HCT116 (cell line): ENCODE measurements at regions not wholly inside any gene's neighbourhood (a gene's known extent, or its start where the extent isn't known, plus 50 kb on each side); places are given as distances from the start of the nearest gene placed in this dataset.

Source experiments
- ATAC-seq: fragments of 200-7000 bp; cut with Tn5 transposase; 2 replicates; pipeline ENCODE4 v1.9.1; 2020; ENCODE audit warnings: mild to moderate bottlenecking, moderate library complexity
- BruUV-seq: library from RNA; stranded (reverse); fragments of 400-500 nt; replicated peaks from 2 replicates; lab custom pipeline; 2021; lab: Mats Ljungman, UMichigan
- CTCF ChIA-PET: fragments of 300-600 bp; sonication (Branson Sonifier 250); formaldehyde crosslinking; loops from one replicate; lab custom pipeline; 2021; ENCODE audit warnings: antibody characterized with exemption; lab: Charles Lee
- POLR2A ChIA-PET: fragments of 300-600, 350-600 bp; sonication (Branson Sonifier 250); formaldehyde crosslinking; loops from one replicate; lab custom pipeline; 2021; ENCODE audit warnings: antibody characterized with exemption; lab: Charles Lee
- RAD21 ChIA-PET, 2 experiments: fragments of 300-600 bp; sonication (Branson Sonifier 250); formaldehyde crosslinking; loops; one replicate each; lab custom pipeline; 2023; ENCODE audit warnings: low total read pairs in 2 of 2; ENCODE audit not compliant: uncharacterized antibody in 2 of 2, unreplicated experiment in 2 of 2, low non-redundant PET in 1 of 2; lab: Charles Lee
- DNase-seq: peaks from one replicate; pipeline ENCODE4 v3.0.0-alpha.2; 2010; ENCODE audit warnings: low read depth, low spot score
- H2AFZ ChIP-seq: fragments of 200-600 bp; shearing (Covaris generic), sonication (generic); 2 replicates; pipeline ENCODE4 v1.6.1; 2017; ENCODE audit warnings: low read depth, mixed run types, mixed read lengths, antibody characterized with exemption, low read length; ENCODE audit not compliant: poor library complexity, severe bottlenecking
- H3K27ac ChIP-seq: 2 replicates; pipeline ENCODE4 v1.5.1; 2012; ENCODE audit warnings: low read depth, low read length
- H3K27me3 ChIP-seq: fragments of 200-600 bp; sonication (generic); 2 replicates; pipeline ENCODE4 v1.6.1; 2016; ENCODE audit warnings: mixed run types, low read length, mixed read lengths; ENCODE audit not compliant: insufficient read depth
- H3K36me3 ChIP-seq, 2 experiments: fragments of 200-500 bp in 1 of 2; fragments of 200-600 bp in 1 of 2; sonication (Bioruptor generic) in 1 of 2; sonication (generic) in 1 of 2; 2 replicates each; pipeline versions ENCODE4 v1.5.1 to v1.6.1; 2014 to 2016; ENCODE audit warnings: low read length in 2 of 2, inconsistent platforms in 1 of 2, mixed read lengths in 1 of 2, mixed run types in 1 of 2; ENCODE audit not compliant: insufficient read depth in 2 of 2, control insufficient read depth in 1 of 2
- H3K4me1 ChIP-seq, 2 experiments: fragments of 200-600 bp in 1 of 2; sonication (generic) in 1 of 2; 2 replicates each; pipeline versions ENCODE4 v1.5.1 to v1.6.1; 2012 to 2017; ENCODE audit warnings: low read length in 2 of 2, inconsistent platforms in 1 of 2, mild to moderate bottlenecking in 1 of 2, mixed read lengths in 1 of 2, mixed run types in 1 of 2, moderate library complexity in 1 of 2; ENCODE audit not compliant: insufficient read depth in 2 of 2, control insufficient read depth in 1 of 2
- H3K4me2 ChIP-seq: fragments of 200-600 bp; sonication (generic); 2 replicates; pipeline ENCODE4 v1.6.1; 2017; ENCODE audit warnings: mixed run types, low read length, mixed read lengths
- H3K4me3 ChIP-seq, 2 experiments: fragments of 200-600 bp in 1 of 2; sonication (generic) in 1 of 2; replicated peaks in 1 of 2; 2 replicates each; pipeline ENCODE4 v1.5.1; 2011 to 2016; ENCODE audit warnings: low read length in 2 of 2, control low read depth in 1 of 2, low read depth in 1 of 2, mild to moderate bottlenecking in 1 of 2, mixed read lengths in 1 of 2, mixed run types in 1 of 2
- H3K79me2 ChIP-seq: fragments of 200-600 bp; sonication (generic); 2 replicates; pipeline ENCODE4 v1.6.1; 2017; ENCODE audit warnings: mild to moderate bottlenecking, mixed run types, low read length, moderate library complexity, mixed read lengths; ENCODE audit not compliant: insufficient read depth
- H3K9ac ChIP-seq: fragments of 200-600 bp; sonication (generic); 2 replicates; pipeline ENCODE4 v1.6.1; 2016; ENCODE audit warnings: low read length, mixed read lengths
- H3K9me2 ChIP-seq: fragments of 200-600 bp; sonication (generic), shearing (Covaris generic); 2 replicates; pipeline ENCODE4 v1.6.1; 2017; ENCODE audit warnings: mixed run types, mild to moderate bottlenecking, moderate library complexity; ENCODE audit not compliant: insufficient read depth
- H3K9me3 ChIP-seq, 2 experiments: fragments of 200-500 bp in 1 of 2; fragments of 200-600 bp in 1 of 2; sonication (Bioruptor generic) in 1 of 2; sonication (generic) in 1 of 2; 2 replicates each; pipeline ENCODE4 v1.6.1; 2014 to 2017; ENCODE audit warnings: low read length in 2 of 2, mixed read lengths in 2 of 2, inconsistent platforms in 1 of 2, low read depth in 1 of 2, mild to moderate bottlenecking in 1 of 2, mixed run types in 1 of 2, moderate library complexity in 1 of 2; ENCODE audit not compliant: control insufficient read depth in 1 of 2, insufficient read depth in 1 of 2
- H4K20me1 ChIP-seq: fragments of 200-600 bp; sonication (generic), shearing (Covaris generic); 2 replicates; pipeline ENCODE4 v1.6.1; 2017; ENCODE audit warnings: mixed run types, mild to moderate bottlenecking, moderate library complexity; ENCODE audit not compliant: insufficient read depth
- CBX3 ChIP-seq: IDR thresholded peaks from 2 replicates; pipeline ENCODE4 v1.6.1; 2012; ENCODE audit warnings: low read depth
- CEBPB ChIP-seq: IDR thresholded peaks from 2 replicates; pipeline ENCODE4 v1.6.1; 2012; ENCODE audit warnings: low read depth
- CTCF ChIP-seq, 3 experiments: fragments of 200-600 bp in 1 of 3; sonication (generic) in 1 of 3; IDR thresholded peaks in 2 of 3; conservative IDR thresholded peaks in 1 of 3; 2 replicates each; pipeline ENCODE4 v1.5.1; 2012 to 2017; ENCODE audit warnings: low read depth in 2 of 3, low read length in 2 of 3, antibody characterized with exemption in 1 of 3, borderline replicate concordance in 1 of 3, control low read depth in 1 of 3, mild to moderate bottlenecking in 1 of 3, mixed read lengths in 1 of 3, mixed run types in 1 of 3, moderate library complexity in 1 of 3; ENCODE audit not compliant: insufficient read depth in 1 of 3
- EGR1 ChIP-seq: IDR thresholded peaks from 2 replicates; pipeline ENCODE4 v1.6.1; 2012; ENCODE audit warnings: low read depth
- EZH2 ChIP-seq: fragments of 200-600 bp; sonication (generic); IDR thresholded peaks from 2 replicates; pipeline ENCODE4 v1.6.1; 2017; ENCODE audit warnings: antibody characterized with exemption, mixed run types
- FOSL1 ChIP-seq: IDR thresholded peaks from 2 replicates; pipeline ENCODE4 v1.6.1; 2012; ENCODE audit warnings: low read depth
- POLR2A ChIP-seq: IDR thresholded peaks from 2 replicates; pipeline ENCODE4 v1.7.0; 2011; ENCODE audit warnings: borderline replicate concordance; ENCODE audit not compliant: insufficient read depth, insufficient read length; ENCODE audit errors: extremely low read depth
- POLR2AphosphoS5 ChIP-seq: IDR thresholded peaks from 2 replicates; pipeline ENCODE4 v1.6.1; 2011; ENCODE audit warnings: mild to moderate bottlenecking, low read depth, low read length, moderate library complexity
- RAD21 ChIP-seq: IDR thresholded peaks from 2 replicates; pipeline ENCODE4 v1.6.1; 2012; ENCODE audit warnings: low read depth, mild to moderate bottlenecking
- SP1 ChIP-seq: IDR thresholded peaks from 2 replicates; pipeline ENCODE4 v1.6.1; 2012; ENCODE audit warnings: low read depth
- TCF7L2 ChIP-seq: IDR thresholded peaks from 2 replicates; pipeline ENCODE4 v1.7.0; 2011; ENCODE audit warnings: borderline replicate concordance, inconsistent platforms; ENCODE audit not compliant: insufficient read depth, insufficient read length; ENCODE audit errors: extremely low read depth
- ZFX ChIP-seq: fragments of 450-650 bp; IDR thresholded peaks from 2 replicates; pipeline ENCODE4 v1.6.1; 2017
- ZNF274 ChIP-seq: fragments of 200-500 bp; sonication (Bioruptor generic); IDR thresholded peaks from 2 replicates; pipeline ENCODE4 v1.6.1; 2014; ENCODE audit warnings: mild to moderate bottlenecking, low read depth, low read length, inconsistent platforms
- intact Hi-C: fragments of 100-400 bp; cut with micrococcal nuclease; formaldehyde crosslinking; loops from 2 replicates; pipeline ENCODE4 v1.10.0; 2022
- TF ChIP-seq, protein P1 (sequence below): IDR thresholded peaks from 2 replicates; pipeline ENCODE4 v1.6.1; 2012

DNA sequence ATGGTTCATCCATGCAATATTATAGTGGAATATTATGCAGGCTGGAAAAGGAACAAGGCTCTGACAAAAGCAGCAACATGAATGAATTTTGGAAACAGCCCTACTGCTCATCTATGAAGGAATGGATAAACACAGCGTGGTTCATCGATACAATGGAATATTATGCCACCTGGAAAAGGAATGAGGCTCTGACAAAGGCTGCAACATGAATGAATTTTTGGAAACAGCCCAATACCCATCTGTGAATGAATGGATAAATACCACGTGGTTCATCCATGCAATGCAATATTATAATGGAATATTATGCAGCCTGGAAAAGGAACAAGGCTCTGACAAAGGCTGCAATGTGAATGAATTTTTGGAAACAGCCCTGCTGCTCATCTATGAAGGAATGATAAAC is 160.4 kb downstream of the CRLF2 start:
- RAD21 ChIA-PET, result no interaction called here
- Histone ChIP-seq H3K9ac (no peak overlapping the region), H3K4me2 (no peak overlapping the region), H4K20me1 (no peaks in the 10 kb centered on the region), H2AFZ (no peak overlapping the region), H3K4me3 (no peak overlapping the region), H3K36me3 (no peaks in the 10 kb centered on the region), H3K9me2 (no peaks in the 10 kb centered on the region), H3K27ac (no peak overlapping the region), H3K9me3 (no peaks in the 10 kb centered on the region), H3K4me1 (no peaks in the 10 kb centered on the region), H3K79me2 (no peaks in the 10 kb centered on the region), H3K27me3 (no peaks in the 10 kb centered on the region)
- POLR2A ChIA-PET, result no interaction called here
- ATAC-seq (no peak), DNase-seq (no peak)
- CTCF ChIA-PET, result no interaction called here
- BruUV-seq, result no TSS peak
- intact Hi-C loops, result no loop called here
- TF ChIP-seq POLR2AphosphoS5 (no peak), CEBPB (no peak), CBX3 (no peak), TCF7L2 (no peak)

DNA sequence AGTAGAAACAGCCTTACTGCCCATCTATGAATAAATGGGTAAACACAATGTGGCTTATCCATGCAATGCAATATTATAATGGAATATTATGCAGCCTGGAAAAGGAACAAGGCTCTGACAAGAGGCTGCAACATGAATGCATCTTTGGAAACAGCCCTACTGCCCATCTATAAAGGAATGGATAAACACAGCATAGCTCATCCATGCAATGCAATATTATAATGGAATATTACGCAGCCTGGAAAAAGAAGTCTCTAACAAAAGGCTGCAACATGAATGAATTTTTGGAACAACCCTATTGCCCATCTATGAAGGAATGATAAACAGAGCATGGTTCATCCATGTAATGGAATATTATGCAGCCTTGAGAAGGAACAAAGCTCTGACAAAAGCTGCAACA is 161.0 kb downstream of the CRLF2 start:
- intact Hi-C loops, result no loop called here
- Histone ChIP-seq H4K20me1 (no peaks in the 10 kb centered on the region), H3K4me2 (no peak overlapping the region), H3K27me3 (no peaks in the 10 kb centered on the region), H3K9me3 (no peaks in the 10 kb centered on the region), H3K4me1 (no peaks in the 10 kb centered on the region), H3K27ac (no peak overlapping the region), H3K79me2 (no peaks in the 10 kb centered on the region), H3K9me2 (no peaks in the 10 kb centered on the region), H2AFZ (no peak overlapping the region), H3K4me3 (no peak overlapping the region), H3K36me3 (no peaks in the 10 kb centered on the region), H3K9ac (no peak overlapping the region)
- no TSS peak for BruUV-seq
- ATAC-seq (no peak), DNase-seq (no peak)
- RAD21 ChIA-PET, result no interaction called here
- TF ChIP-seq CTCF (IDR thresholded peaks at IDR 0.05 in 2 of 3, conservative IDR thresholded peaks at IDR 0.05 in 1 of 3; ENCODE audit: borderline replicate concordance in 1 of 3, insufficient read depth in 1 of 3, low read depth in 2 of 3, low read length in 2 of 3) (no peak), EGR1 (no peak), CBX3 (no peak), POLR2AphosphoS5 (no peak), FOSL1 (no peak), ZFX (no peak), POLR2A (no peak), ZNF274 (no peak), EZH2 (no peak), TCF7L2 (no peak), RAD21 (no peak), SP1 (no peak)
- TF ChIP-seq, protein P1, sequence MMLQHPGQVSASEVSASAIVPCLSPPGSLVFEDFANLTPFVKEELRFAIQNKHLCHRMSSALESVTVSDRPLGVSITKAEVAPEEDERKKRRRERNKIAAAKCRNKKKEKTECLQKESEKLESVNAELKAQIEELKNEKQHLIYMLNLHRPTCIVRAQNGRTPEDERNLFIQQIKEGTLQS, result no peak
- CTCF ChIA-PET, result no interaction called here
- POLR2A ChIA-PET, result no interaction called here
